ENCODE measurements at regions not wholly inside any gene's neighbourhood (a gene's known extent, or its start where the extent isn't known, plus 50 kb on each side); places are given as distances from the start of the nearest gene placed in this dataset.

DNA sequence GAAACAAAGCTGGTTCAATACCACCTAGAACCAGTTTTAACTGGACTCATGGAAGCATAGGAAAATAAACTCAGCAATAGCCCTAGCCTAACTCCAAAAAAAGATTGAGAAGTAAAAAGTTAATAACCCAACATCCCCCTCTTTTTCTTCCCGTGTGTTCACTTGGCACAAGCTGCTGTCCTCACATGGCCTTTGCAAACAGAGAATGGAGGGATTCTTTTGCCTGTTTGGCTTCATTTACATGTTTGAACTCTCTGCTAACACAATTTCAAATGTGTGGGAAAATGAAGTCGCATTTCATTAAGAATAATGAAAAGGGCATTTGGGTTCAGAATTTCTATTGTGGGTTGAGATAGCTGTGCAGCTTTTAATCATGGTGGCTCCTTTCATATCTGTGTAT is 589.2 kb upstream of the LRRTM1 start:
- TF ChIP-seq TCF7L2 (IDR thresholded peaks at IDR 0.05; ENCODE audit: low read depth, low read length) = no peak
- TF ChIP-seq, protein P1, sequence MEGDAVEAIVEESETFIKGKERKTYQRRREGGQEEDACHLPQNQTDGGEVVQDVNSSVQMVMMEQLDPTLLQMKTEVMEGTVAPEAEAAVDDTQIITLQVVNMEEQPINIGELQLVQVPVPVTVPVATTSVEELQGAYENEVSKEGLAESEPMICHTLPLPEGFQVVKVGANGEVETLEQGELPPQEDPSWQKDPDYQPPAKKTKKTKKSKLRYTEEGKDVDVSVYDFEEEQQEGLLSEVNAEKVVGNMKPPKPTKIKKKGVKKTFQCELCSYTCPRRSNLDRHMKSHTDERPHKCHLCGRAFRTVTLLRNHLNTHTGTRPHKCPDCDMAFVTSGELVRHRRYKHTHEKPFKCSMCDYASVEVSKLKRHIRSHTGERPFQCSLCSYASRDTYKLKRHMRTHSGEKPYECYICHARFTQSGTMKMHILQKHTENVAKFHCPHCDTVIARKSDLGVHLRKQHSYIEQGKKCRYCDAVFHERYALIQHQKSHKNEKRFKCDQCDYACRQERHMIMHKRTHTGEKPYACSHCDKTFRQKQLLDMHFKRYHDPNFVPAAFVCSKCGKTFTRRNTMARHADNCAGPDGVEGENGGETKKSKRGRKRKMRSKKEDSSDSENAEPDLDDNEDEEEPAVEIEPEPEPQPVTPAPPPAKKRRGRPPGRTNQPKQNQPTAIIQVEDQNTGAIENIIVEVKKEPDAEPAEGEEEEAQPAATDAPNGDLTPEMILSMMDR (IDR thresholded peaks at IDR 0.05) = no peak

All from Panc1 (cell line).